ENCODE measurements at regions not wholly inside any gene's neighbourhood (a gene's known extent, or its start where the extent isn't known, plus 50 kb on each side); places are given as distances from the start of the nearest gene placed in this dataset.

- Histone ChIP-seq H3K36me3 (no peaks in the 10 kb centered on the region), H3K4me1 (ENCODE audit: control insufficient read depth in 1 of 2, low read depth in 2 of 2) (no peaks in the 10 kb centered on the region), H3K27ac (no peak overlapping the region), H3K9me3 (no peaks in the 10 kb centered on the region), H3K27me3 (replicated peaks; ENCODE audit: insufficient read depth) (no peaks in the 10 kb centered on the region), H3K4me3 (no peak overlapping the region)
- no peak for TF ChIP-seq CTCF (IDR thresholded peaks at IDR 0.05)
- ATAC-seq (ENCODE audit: insufficient number of reproducible peaks, low FRiP score, low read depth) (no peak), DNase-seq (ENCODE audit: low spot score) (no peak)
These were observed 168.2 kb downstream of the DRD1 start for GRCh38 chr5:175275748-175276147.

- no peak for DNase-seq (ENCODE audit: low spot score)
- H3K4me1 ChIP-seq (ENCODE audit: control insufficient read depth in 1 of 2, low read depth in 2 of 2), result no peaks in the 10 kb centered on the region
These were observed 168.9 kb downstream of the DRD1 start for GRCh38 chr5:175275097-175275496.

GRCh38 chr5:175274171-175274570 lies 169.8 kb downstream of the DRD1 start:
- H3K27me3 ChIP-seq (replicated peaks; ENCODE audit: insufficient read depth), result no peaks in the 10 kb centered on the region
- no peaks in the 10 kb centered on the region for H3K9me3 ChIP-seq
- no peak for ATAC-seq (ENCODE audit: insufficient number of reproducible peaks, low FRiP score, low read depth)
- H3K36me3 ChIP-seq, result no peaks in the 10 kb centered on the region
- H3K27ac ChIP-seq, result no peak overlapping the region
- DNase-seq (ENCODE audit: low spot score), result no peak
- H3K4me3 ChIP-seq, result no peak overlapping the region
- H3K4me1 ChIP-seq (ENCODE audit: control insufficient read depth in 1 of 2, low read depth in 2 of 2), result no peaks in the 10 kb centered on the region
- no peak for TF ChIP-seq CTCF (IDR thresholded peaks at IDR 0.05)

More at GRCh38 chr5:175275097-175275496, 168.9 kb downstream of the DRD1 start:
- H3K27me3 ChIP-seq (replicated peaks; ENCODE audit: insufficient read depth), result no peaks in the 10 kb centered on the region
- no peak overlapping the region for H3K4me3 ChIP-seq
- no peak for ATAC-seq (ENCODE audit: insufficient number of reproducible peaks, low FRiP score, low read depth)
- no peak overlapping the region for H3K27ac ChIP-seq
- H3K36me3 ChIP-seq, result no peaks in the 10 kb centered on the region
- TF ChIP-seq CTCF (IDR thresholded peaks at IDR 0.05), result no peak
- H3K9me3 ChIP-seq, result no peaks in the 10 kb centered on the region

GRCh38 chr5:175264406-175264805 lies 179.6 kb downstream of the DRD1 start:
- H3K27me3 ChIP-seq (replicated peaks; ENCODE audit: insufficient read depth), result no peaks in the 10 kb centered on the region
- no peak for ATAC-seq (ENCODE audit: insufficient number of reproducible peaks, low FRiP score, low read depth)
- DNase-seq (ENCODE audit: low spot score), result no peak
- TF ChIP-seq CTCF (IDR thresholded peaks at IDR 0.05), result no peak
- H3K27ac ChIP-seq, result no peak overlapping the region
- H3K4me3 ChIP-seq, result no peak overlapping the region
- H3K4me1 ChIP-seq (ENCODE audit: control insufficient read depth in 1 of 2, low read depth in 2 of 2), result no peaks in the 10 kb centered on the region
- no peaks in the 10 kb centered on the region for H3K36me3 ChIP-seq
- H3K9me3 ChIP-seq, result no peaks in the 10 kb centered on the region

GRCh38 chr5:175263776-175264175 lies 180.2 kb downstream of the DRD1 start:
- Histone ChIP-seq H3K27ac (no peak overlapping the region), H3K4me3 (no peak overlapping the region), H3K27me3 (replicated peaks; ENCODE audit: insufficient read depth) (no peaks in the 10 kb centered on the region), H3K4me1 (ENCODE audit: control insufficient read depth in 1 of 2, low read depth in 2 of 2) (no peaks in the 10 kb centered on the region), H3K9me3 (no peaks in the 10 kb centered on the region), H3K36me3 (no peaks in the 10 kb centered on the region)
- ATAC-seq (ENCODE audit: insufficient number of reproducible peaks, low FRiP score, low read depth) (no peak), DNase-seq (ENCODE audit: low spot score) (no peak)
- no peak for TF ChIP-seq CTCF (IDR thresholded peaks at IDR 0.05)

Measured in thoracic aorta (tissue), 2 donors.